GM23338 (cell line): ENCODE measurements at regions not wholly inside any gene's neighbourhood (a gene's known extent, or its start where the extent isn't known, plus 50 kb on each side); places are given as distances from the start of the nearest gene placed in this dataset.

Experiments
- CREB1 ChIP-seq: fragments of 250-450 bp; sonication (Bioruptor Pico); IDR thresholded peaks from 2 replicates; pipeline ENCODE4 v1.5.0; 2020; ENCODE audit warnings: low read depth, mild to moderate bottlenecking, moderate library complexity
- EZH2 ChIP-seq: fragments of 200-600 bp; sonication (generic); IDR thresholded peaks from one replicate; pipeline ENCODE4 v1.8.0; 2017; ENCODE audit warnings: antibody characterized with exemption, mild to moderate bottlenecking, low read depth; ENCODE audit not compliant: unreplicated experiment
- EZH2phosphoT487 ChIP-seq: fragments of 200-600 bp; sonication (generic); IDR thresholded peaks from one replicate; pipeline ENCODE4 v1.8.1; 2018; ENCODE audit warnings: antibody characterized with exemption; ENCODE audit not compliant: unreplicated experiment
- JUNB ChIP-seq: IDR thresholded peaks from one replicate; pipeline ENCODE4 v1.6.1; 2016; ENCODE audit warnings: antibody characterized with exemption; ENCODE audit not compliant: unreplicated experiment
- POLR2AphosphoS5 ChIP-seq: IDR thresholded peaks from 2 replicates; pipeline ENCODE4 v1.6.1; 2016; ENCODE audit warnings: antibody characterized with exemption, low read depth
- ZNF114 ChIP-seq: fragments of 250-450 bp; sonication (Bioruptor Pico); IDR thresholded peaks from 2 replicates; pipeline ENCODE4 v1.5.0; 2020; ENCODE audit warnings: mild to moderate bottlenecking, moderate library complexity
- TF ChIP-seq, protein P1 (sequence below), 2 experiments: fragments of 200-600 bp in 1 of 2; sonication (generic) in 1 of 2; conservative IDR thresholded peaks; 2 replicates each; pipeline versions ENCODE4 v1.5.1 to v1.6.1; 2016 to 2017; ENCODE audit warnings: antibody characterized with exemption in 2 of 2, low read depth in 2 of 2, mild to moderate bottlenecking in 2 of 2, moderate library complexity in 1 of 2
- TF ChIP-seq, protein P2 (sequence below): IDR thresholded peaks from one replicate; pipeline ENCODE4 v1.6.1; 2018; ENCODE audit warnings: antibody characterized with exemption; ENCODE audit not compliant: unreplicated experiment

DNA sequence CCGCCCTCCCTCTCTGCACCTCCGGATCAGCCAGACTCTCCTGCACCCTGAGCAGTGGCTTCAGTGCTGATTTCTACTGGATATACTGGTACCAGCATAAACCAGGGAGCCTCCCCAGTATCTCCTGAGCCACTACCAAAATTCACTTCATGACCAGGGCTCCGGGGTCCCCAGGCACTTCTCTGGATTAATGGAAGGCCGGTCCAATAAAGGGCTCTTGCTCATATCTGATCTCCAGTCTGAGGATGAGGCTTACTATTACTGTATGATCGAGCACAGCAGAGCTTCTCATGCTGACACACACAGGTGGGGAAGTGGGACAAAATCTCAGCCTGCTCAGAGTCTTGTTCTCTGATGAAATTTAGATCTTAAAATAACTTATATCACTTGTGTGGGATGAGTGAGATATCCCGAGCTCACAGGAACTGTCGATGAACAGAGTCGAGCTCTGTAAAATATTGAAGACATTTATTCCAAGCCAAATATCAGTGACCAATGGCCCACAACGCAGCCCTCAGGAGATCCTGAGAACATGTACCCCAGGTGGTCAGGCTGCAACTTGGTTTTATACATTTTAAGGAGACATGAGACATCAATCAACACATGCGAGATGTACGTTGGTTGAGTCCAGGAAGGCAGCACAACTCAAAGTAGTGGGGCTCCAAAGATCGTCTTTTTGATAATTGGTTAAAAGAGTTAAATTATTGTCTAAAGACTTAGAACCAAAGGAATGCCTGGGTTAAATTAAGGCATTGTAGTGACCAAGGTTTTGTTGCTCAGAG is 93.0 kb upstream of the TOP3B start:
- TF ChIP-seq CREB1 = no peak
- TF ChIP-seq, protein P1, sequence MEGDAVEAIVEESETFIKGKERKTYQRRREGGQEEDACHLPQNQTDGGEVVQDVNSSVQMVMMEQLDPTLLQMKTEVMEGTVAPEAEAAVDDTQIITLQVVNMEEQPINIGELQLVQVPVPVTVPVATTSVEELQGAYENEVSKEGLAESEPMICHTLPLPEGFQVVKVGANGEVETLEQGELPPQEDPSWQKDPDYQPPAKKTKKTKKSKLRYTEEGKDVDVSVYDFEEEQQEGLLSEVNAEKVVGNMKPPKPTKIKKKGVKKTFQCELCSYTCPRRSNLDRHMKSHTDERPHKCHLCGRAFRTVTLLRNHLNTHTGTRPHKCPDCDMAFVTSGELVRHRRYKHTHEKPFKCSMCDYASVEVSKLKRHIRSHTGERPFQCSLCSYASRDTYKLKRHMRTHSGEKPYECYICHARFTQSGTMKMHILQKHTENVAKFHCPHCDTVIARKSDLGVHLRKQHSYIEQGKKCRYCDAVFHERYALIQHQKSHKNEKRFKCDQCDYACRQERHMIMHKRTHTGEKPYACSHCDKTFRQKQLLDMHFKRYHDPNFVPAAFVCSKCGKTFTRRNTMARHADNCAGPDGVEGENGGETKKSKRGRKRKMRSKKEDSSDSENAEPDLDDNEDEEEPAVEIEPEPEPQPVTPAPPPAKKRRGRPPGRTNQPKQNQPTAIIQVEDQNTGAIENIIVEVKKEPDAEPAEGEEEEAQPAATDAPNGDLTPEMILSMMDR (conservative IDR thresholded peaks at IDR 0.05; ENCODE audit: low read depth in 2 of 2) = no peak
- no peak for TF ChIP-seq EZH2
- no peak for TF ChIP-seq POLR2AphosphoS5
- no peak for TF ChIP-seq EZH2phosphoT487
- TF ChIP-seq, protein P2, sequence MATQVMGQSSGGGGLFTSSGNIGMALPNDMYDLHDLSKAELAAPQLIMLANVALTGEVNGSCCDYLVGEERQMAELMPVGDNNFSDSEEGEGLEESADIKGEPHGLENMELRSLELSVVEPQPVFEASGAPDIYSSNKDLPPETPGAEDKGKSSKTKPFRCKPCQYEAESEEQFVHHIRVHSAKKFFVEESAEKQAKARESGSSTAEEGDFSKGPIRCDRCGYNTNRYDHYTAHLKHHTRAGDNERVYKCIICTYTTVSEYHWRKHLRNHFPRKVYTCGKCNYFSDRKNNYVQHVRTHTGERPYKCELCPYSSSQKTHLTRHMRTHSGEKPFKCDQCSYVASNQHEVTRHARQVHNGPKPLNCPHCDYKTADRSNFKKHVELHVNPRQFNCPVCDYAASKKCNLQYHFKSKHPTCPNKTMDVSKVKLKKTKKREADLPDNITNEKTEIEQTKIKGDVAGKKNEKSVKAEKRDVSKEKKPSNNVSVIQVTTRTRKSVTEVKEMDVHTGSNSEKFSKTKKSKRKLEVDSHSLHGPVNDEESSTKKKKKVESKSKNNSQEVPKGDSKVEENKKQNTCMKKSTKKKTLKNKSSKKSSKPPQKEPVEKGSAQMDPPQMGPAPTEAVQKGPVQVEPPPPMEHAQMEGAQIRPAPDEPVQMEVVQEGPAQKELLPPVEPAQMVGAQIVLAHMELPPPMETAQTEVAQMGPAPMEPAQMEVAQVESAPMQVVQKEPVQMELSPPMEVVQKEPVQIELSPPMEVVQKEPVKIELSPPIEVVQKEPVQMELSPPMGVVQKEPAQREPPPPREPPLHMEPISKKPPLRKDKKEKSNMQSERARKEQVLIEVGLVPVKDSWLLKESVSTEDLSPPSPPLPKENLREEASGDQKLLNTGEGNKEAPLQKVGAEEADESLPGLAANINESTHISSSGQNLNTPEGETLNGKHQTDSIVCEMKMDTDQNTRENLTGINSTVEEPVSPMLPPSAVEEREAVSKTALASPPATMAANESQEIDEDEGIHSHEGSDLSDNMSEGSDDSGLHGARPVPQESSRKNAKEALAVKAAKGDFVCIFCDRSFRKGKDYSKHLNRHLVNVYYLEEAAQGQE = no peak
- TF ChIP-seq ZNF114 (CRISPR knock-in tag) = no peak
- TF ChIP-seq JUNB = no peak
